ENCODE measurements at regions not wholly inside any gene's neighbourhood (a gene's known extent, or its start where the extent isn't known, plus 50 kb on each side); places are given as distances from the start of the nearest gene placed in this dataset.

DNA sequence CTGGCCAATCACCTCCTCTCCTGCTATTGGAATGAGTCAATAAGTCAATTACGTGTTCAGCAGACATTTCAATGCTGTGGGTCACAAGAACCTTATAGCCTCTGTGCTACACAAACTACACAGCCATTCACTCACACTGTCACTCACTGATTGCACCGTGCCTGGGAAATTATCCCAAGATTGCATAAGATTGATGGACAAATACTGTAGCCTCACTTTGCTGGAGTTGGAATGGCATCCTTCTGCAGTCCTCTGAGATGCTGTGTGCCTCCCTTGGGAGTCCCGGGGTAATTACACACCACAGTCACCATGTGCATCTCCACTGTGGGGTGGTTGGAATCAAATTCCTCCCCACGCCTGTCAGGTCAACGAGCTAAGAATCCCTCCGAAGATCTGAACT lies 358.7 kb upstream of the MGMT start:
- ATAC-seq (no peak), DNase-seq (ENCODE audit: low spot score) (no peak), FAIRE-seq (no peak)
- Histone ChIP-seq H3K79me2 (ENCODE audit: insufficient read depth, low read length) (no peaks in the 10 kb centered on the region), H3K9ac (ENCODE audit: insufficient read depth, low read depth, low read length) (no peak overlapping the region), H3K4me3 (replicated peaks in 1 of 3; ENCODE audit: insufficient read depth in 1 of 3, low read depth in 2 of 3, low read length in 3 of 3) (no peak overlapping the region), H2AFZ (ENCODE audit: low read length) (no peak overlapping the region), H3K36me3 (replicated peaks in 1 of 2; ENCODE audit: control insufficient read depth in 1 of 2, insufficient read depth in 2 of 2, low read length in 2 of 2) (no peaks in the 10 kb centered on the region), H3K27ac (ENCODE audit: extremely low read length, insufficient read depth, low read length) (no peak overlapping the region), H3K4me1 (ENCODE audit: insufficient read depth, low read length) (no peaks in the 10 kb centered on the region), H3K4me2 (ENCODE audit: low read depth, low read length) (no peak overlapping the region), H3K27me3 (ENCODE audit: control insufficient read depth in 1 of 2, insufficient read depth in 2 of 2, low read length in 2 of 2) (peaks cover 0 to 12% of the 10 kb centered on the region in 2 experiments; a peak in 2 of 5 replicates), H3K9me3 (ENCODE audit: low read length) (no peaks in the 10 kb centered on the region), H4K20me1 (ENCODE audit: insufficient read depth, low read length) (no peaks in the 10 kb centered on the region)
- no TSS peak for BruUV-seq (replicated peaks)
- 7% methylated on average over 3 of the region's 6 CpGs for WGBS (ENCODE audit: low lambda C conversion rate)
- ChIA-PET CTCF (ENCODE audit: low intra/inter-chr PET ratio, low total read pairs) (no interaction called here), POLR2A (no interaction called here)
- intact Hi-C loops (cut with micrococcal nuclease; ENCODE audit: unreplicated experiment), result no loop called here
- in situ Hi-C loops (cut with HindIII; ENCODE audit: extremely low pct_ligation_motif_present, low pct_unique_long_range_greater_than_20kb), result no loop called here
- TF ChIP-seq ZNF501 (CRISPR knock-in tag; IDR thresholded peaks at IDR 0.05) (no peak), ZNF460 (CRISPR knock-in tag; IDR thresholded peaks at IDR 0.05; ENCODE audit: borderline replicate concordance) (no peak), GABPB1 (CRISPR knock-in tag; IDR thresholded peaks at IDR 0.05) (no peak), HMG20A (CRISPR knock-in tag; IDR thresholded peaks at IDR 0.05; ENCODE audit: borderline replicate concordance) (no peak), KLF13 (CRISPR knock-in tag; IDR thresholded peaks at IDR 0.05) (no peak), XBP1 (CRISPR knock-in tag; IDR thresholded peaks at IDR 0.05) (no peak), STAG1 (CRISPR knock-in tag; IDR thresholded peaks at IDR 0.05) (no peak), BRD4 (CRISPR knock-in tag; IDR thresholded peaks at IDR 0.05) (no peak), ADNP (CRISPR knock-in tag; IDR thresholded peaks at IDR 0.05) (no peak)
- TF ChIP-seq, protein P1, sequence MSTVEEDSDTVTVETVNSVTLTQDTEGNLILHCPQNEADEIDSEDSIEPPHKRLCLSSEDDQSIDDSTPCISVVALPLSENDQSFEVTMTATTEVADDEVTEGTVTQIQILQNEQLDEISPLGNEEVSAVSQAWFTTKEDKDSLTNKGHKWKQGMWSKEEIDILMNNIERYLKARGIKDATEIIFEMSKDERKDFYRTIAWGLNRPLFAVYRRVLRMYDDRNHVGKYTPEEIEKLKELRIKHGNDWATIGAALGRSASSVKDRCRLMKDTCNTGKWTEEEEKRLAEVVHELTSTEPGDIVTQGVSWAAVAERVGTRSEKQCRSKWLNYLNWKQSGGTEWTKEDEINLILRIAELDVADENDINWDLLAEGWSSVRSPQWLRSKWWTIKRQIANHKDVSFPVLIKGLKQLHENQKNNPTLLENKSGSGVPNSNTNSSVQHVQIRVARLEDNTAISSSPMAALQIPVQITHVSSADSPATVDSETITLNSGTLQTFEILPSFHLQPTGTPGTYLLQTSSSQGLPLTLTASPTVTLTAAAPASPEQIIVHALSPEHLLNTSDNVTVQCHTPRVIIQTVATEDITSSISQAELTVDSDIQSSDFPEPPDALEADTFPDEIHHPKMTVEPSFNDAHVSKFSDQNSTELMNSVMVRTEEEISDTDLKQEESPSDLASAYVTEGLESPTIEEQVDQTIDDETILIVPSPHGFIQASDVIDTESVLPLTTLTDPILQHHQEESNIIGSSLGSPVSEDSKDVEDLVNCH (CRISPR knock-in tag; IDR thresholded peaks at IDR 0.05), result no peak
- TF ChIP-seq, protein P2, sequence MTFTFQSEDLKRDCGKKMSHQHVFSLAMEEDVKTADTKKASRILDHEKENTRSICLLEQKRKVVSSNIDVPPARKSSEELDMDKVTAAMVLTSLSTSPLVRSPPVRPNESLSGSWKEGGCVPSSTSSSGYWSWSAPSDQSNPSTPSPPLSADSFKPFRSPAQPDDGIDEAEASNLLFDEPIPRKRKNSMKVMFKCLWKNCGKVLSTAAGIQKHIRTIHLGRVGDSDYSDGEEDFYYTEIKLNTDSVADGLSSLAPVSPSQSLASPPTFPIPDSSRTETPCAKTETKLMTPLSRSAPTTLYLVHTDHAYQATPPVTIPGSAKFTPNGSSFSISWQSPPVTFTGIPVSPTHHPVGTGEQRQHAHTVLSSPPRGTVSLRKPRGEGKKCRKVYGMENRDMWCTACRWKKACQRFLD (CRISPR knock-in tag; IDR thresholded peaks at IDR 0.05; ENCODE audit: borderline replicate concordance), result no peak
- TF ChIP-seq, protein P3, sequence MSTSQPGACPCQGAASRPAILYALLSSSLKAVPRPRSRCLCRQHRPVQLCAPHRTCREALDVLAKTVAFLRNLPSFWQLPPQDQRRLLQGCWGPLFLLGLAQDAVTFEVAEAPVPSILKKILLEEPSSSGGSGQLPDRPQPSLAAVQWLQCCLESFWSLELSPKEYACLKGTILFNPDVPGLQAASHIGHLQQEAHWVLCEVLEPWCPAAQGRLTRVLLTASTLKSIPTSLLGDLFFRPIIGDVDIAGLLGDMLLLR (CRISPR knock-in tag; IDR thresholded peaks at IDR 0.05), result no peak
- TF ChIP-seq, protein P4, sequence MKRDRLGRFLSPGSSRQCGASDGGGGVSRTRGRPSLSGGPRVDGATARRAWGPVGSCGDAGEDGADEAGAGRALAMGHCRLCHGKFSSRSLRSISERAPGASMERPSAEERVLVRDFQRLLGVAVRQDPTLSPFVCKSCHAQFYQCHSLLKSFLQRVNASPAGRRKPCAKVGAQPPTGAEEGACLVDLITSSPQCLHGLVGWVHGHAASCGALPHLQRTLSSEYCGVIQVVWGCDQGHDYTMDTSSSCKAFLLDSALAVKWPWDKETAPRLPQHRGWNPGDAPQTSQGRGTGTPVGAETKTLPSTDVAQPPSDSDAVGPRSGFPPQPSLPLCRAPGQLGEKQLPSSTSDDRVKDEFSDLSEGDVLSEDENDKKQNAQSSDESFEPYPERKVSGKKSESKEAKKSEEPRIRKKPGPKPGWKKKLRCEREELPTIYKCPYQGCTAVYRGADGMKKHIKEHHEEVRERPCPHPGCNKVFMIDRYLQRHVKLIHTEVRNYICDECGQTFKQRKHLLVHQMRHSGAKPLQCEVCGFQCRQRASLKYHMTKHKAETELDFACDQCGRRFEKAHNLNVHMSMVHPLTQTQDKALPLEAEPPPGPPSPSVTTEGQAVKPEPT (CRISPR knock-in tag; IDR thresholded peaks at IDR 0.05; ENCODE audit: low read depth), result no peak
- TF ChIP-seq, protein P5, sequence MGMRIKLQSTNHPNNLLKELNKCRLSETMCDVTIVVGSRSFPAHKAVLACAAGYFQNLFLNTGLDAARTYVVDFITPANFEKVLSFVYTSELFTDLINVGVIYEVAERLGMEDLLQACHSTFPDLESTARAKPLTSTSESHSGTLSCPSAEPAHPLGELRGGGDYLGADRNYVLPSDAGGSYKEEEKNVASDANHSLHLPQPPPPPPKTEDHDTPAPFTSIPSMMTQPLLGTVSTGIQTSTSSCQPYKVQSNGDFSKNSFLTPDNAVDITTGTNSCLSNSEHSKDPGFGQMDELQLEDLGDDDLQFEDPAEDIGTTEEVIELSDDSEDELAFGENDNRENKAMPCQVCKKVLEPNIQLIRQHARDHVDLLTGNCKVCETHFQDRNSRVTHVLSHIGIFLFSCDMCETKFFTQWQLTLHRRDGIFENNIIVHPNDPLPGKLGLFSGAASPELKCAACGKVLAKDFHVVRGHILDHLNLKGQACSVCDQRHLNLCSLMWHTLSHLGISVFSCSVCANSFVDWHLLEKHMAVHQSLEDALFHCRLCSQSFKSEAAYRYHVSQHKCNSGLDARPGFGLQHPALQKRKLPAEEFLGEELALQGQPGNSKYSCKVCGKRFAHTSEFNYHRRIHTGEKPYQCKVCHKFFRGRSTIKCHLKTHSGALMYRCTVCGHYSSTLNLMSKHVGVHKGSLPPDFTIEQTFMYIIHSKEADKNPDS (CRISPR knock-in tag; IDR thresholded peaks at IDR 0.05), result no peak
- TF ChIP-seq, protein P6, sequence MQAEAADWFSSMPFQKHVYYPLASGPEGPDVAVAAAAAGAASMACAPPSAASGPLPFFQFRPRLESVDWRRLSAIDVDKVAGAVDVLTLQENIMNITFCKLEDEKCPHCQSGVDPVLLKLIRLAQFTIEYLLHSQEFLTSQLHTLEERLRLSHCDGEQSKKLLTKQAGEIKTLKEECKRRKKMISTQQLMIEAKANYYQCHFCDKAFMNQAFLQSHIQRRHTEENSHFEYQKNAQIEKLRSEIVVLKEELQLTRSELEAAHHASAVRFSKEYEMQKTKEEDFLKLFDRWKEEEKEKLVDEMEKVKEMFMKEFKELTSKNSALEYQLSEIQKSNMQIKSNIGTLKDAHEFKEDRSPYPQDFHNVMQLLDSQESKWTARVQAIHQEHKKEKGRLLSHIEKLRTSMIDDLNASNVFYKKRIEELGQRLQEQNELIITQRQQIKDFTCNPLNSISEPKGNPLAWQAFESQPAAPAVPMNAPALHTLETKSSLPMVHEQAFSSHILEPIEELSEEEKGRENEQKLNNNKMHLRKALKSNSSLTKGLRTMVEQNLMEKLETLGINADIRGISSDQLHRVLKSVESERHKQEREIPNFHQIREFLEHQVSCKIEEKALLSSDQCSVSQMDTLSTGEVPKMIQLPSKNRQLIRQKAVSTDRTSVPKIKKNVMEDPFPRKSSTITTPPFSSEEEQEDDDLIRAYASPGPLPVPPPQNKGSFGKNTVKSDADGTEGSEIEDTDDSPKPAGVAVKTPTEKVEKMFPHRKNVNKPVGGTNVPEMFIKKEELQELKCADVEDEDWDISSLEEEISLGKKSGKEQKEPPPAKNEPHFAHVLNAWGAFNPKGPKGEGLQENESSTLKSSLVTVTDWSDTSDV (CRISPR knock-in tag; IDR thresholded peaks at IDR 0.05), result no peak

Measured in HepG2 (cell line).